ENCODE measurements at regions not wholly inside any gene's neighbourhood (a gene's known extent, or its start where the extent isn't known, plus 50 kb on each side); places are given as distances from the start of the nearest gene placed in this dataset.

GRCh38 chr1:193321242-193321840, 134.9 kb upstream of the B3GALT2 start:
- no peak for TF ChIP-seq SPI1 (IDR thresholded peaks at IDR 0.05; ENCODE audit: borderline replicate concordance, low read depth)
- no peak for TF ChIP-seq REST (IDR thresholded peaks at IDR 0.05; ENCODE audit: insufficient replicate concordance, low read depth)

Measured in HL-60 (cell line).